HUES6 (cell line): ENCODE measurements at regions not wholly inside any gene's neighbourhood (a gene's known extent, or its start where the extent isn't known, plus 50 kb on each side); places are given as distances from the start of the nearest gene placed in this dataset.

ENCODE experiments used
- H3K27ac ChIP-seq: 2 replicates; pipeline ENCODE4 v1.7.0; 2013; ENCODE audit warnings: low read depth, mild to moderate bottlenecking, low read length, inconsistent platforms
- H3K27me3 ChIP-seq: 2 replicates; pipeline ENCODE4 v1.6.1; 2013; ENCODE audit warnings: low read length; ENCODE audit not compliant: control insufficient read depth, insufficient read depth
- H3K36me3 ChIP-seq: 2 replicates; pipeline ENCODE4 v1.6.1; 2013; ENCODE audit warnings: low read length; ENCODE audit not compliant: control insufficient read depth, insufficient read depth
- H3K4me1 ChIP-seq: 2 replicates; pipeline ENCODE4 v1.6.1; 2013; ENCODE audit warnings: low read length; ENCODE audit not compliant: control insufficient read depth, insufficient read depth
- H3K4me3 ChIP-seq: 2 replicates; pipeline ENCODE4 v1.5.1; 2013; ENCODE audit warnings: low read depth, low read length
- H3K9ac ChIP-seq: one replicate; pipeline ENCODE4 v1.6.1; 2013; ENCODE audit warnings: mild to moderate bottlenecking, low read length
- H3K9me3 ChIP-seq: 2 replicates; pipeline ENCODE4 v1.6.1; 2013; ENCODE audit warnings: low read depth, low read length; ENCODE audit not compliant: control insufficient read depth, insufficient read depth

- Histone ChIP-seq H3K4me1 (no peaks in the 10 kb centered on the region), H3K27me3 (no peaks in the 10 kb centered on the region), H3K27ac (no peak overlapping the region), H3K9me3 (peaks cover 3% of the 10 kb centered on the region; the same call in 1 of the 2 replicates), H3K9ac (no peak overlapping the region), H3K36me3 (no peaks in the 10 kb centered on the region), H3K4me3 (no peak overlapping the region)
Observed at GRCh38 chr2:228273159-228273558, 91.7 kb upstream of the SPHKAP start.

- Histone ChIP-seq H3K4me1 (no peaks in the 10 kb centered on the region), H3K27ac (no peak overlapping the region), H3K9ac (no peak overlapping the region), H3K9me3 (peaks cover 3% of the 10 kb centered on the region; the same call in 1 of the 2 replicates), H3K27me3 (no peaks in the 10 kb centered on the region), H3K36me3 (no peaks in the 10 kb centered on the region), H3K4me3 (no peak overlapping the region)
Observed at GRCh38 chr2:228269351-228269750, 87.9 kb upstream of the SPHKAP start.

GRCh38 chr2:228268756-228269155 lies 87.3 kb upstream of the SPHKAP start:
- no peaks in the 10 kb centered on the region for H3K36me3 ChIP-seq
- no peaks in the 10 kb centered on the region for H3K4me1 ChIP-seq
- no peaks in the 10 kb centered on the region for H3K27me3 ChIP-seq
- H3K9me3 ChIP-seq, result peaks cover 3% of the 10 kb centered on the region; the same call in 1 of the 2 replicates
- no peak overlapping the region for H3K27ac ChIP-seq
- no peak overlapping the region for H3K4me3 ChIP-seq
- no peak overlapping the region for H3K9ac ChIP-seq

GRCh38 chr2:228268301-228268700 lies 86.8 kb upstream of the SPHKAP start:
- Histone ChIP-seq H3K4me1 (no peaks in the 10 kb centered on the region), H3K9me3 (peaks cover 2% of the 10 kb centered on the region; the same call in 1 of the 2 replicates), H3K9ac (no peak overlapping the region), H3K36me3 (no peaks in the 10 kb centered on the region), H3K27ac (no peak overlapping the region), H3K27me3 (no peaks in the 10 kb centered on the region), H3K4me3 (no peak overlapping the region)

GRCh38 chr2:228263156-228263555 lies 81.7 kb upstream of the SPHKAP start:
- no peak overlapping the region for H3K27ac ChIP-seq
- H3K27me3 ChIP-seq, result no peaks in the 10 kb centered on the region
- H3K4me1 ChIP-seq, result no peaks in the 10 kb centered on the region
- H3K4me3 ChIP-seq, result no peak overlapping the region
- H3K36me3 ChIP-seq, result no peaks in the 10 kb centered on the region
- H3K9ac ChIP-seq, result no peak overlapping the region
- 0 out of 2 replicates have a peak, but pooled peaks cover 2% of the 10 kb centered on the region for H3K9me3 ChIP-seq

- Histone ChIP-seq H3K4me3 (no peak overlapping the region), H3K27me3 (no peaks in the 10 kb centered on the region), H3K4me1 (no peaks in the 10 kb centered on the region), H3K9me3 (0 out of 2 replicates have a peak, but pooled peaks cover 2% of the 10 kb centered on the region), H3K27ac (no peak overlapping the region), H3K36me3 (no peaks in the 10 kb centered on the region), H3K9ac (no peak overlapping the region)
Observed at GRCh38 chr2:228261546-228261945, 80.1 kb upstream of the SPHKAP start.

- Histone ChIP-seq H3K9ac (no peak overlapping the region), H3K27ac (no peak overlapping the region)
Observed at GRCh38 chr2:228257379-228257778, 75.9 kb upstream of the SPHKAP start.

GRCh38 chr2:228253752-228254151 lies 72.3 kb upstream of the SPHKAP start:
- Histone ChIP-seq H3K9ac (no peak overlapping the region), H3K36me3 (no peaks in the 10 kb centered on the region), H3K4me1 (no peaks in the 10 kb centered on the region), H3K27me3 (no peaks in the 10 kb centered on the region), H3K9me3 (no peaks in the 10 kb centered on the region), H3K27ac (no peak overlapping the region), H3K4me3 (no peak overlapping the region)

More at GRCh38 chr2:228257379-228257778, 75.9 kb upstream of the SPHKAP start:
- Histone ChIP-seq H3K9me3 (no peaks in the 10 kb centered on the region), H3K36me3 (no peaks in the 10 kb centered on the region), H3K4me3 (no peak overlapping the region), H3K27me3 (no peaks in the 10 kb centered on the region), H3K4me1 (no peaks in the 10 kb centered on the region)

GRCh38 chr2:228247335-228247734 lies 65.8 kb upstream of the SPHKAP start:
- Histone ChIP-seq H3K4me1 (no peaks in the 10 kb centered on the region), H3K9ac (no peak overlapping the region), H3K9me3 (no peaks in the 10 kb centered on the region), H3K36me3 (no peaks in the 10 kb centered on the region), H3K4me3 (no peak overlapping the region), H3K27ac (no peak overlapping the region), H3K27me3 (no peaks in the 10 kb centered on the region)

GRCh38 chr2:228245601-228246000 lies 64.1 kb upstream of the SPHKAP start:
- H3K9me3 ChIP-seq, result no peaks in the 10 kb centered on the region
- no peaks in the 10 kb centered on the region for H3K4me1 ChIP-seq
- H3K9ac ChIP-seq, result no peak overlapping the region
- H3K4me3 ChIP-seq, result no peak overlapping the region
- no peak overlapping the region for H3K27ac ChIP-seq
- no peaks in the 10 kb centered on the region for H3K27me3 ChIP-seq
- no peaks in the 10 kb centered on the region for H3K36me3 ChIP-seq

- no peaks in the 10 kb centered on the region for H3K36me3 ChIP-seq
- H3K27ac ChIP-seq, result no peak overlapping the region
- no peak overlapping the region for H3K4me3 ChIP-seq
- no peaks in the 10 kb centered on the region for H3K9me3 ChIP-seq
- no peak overlapping the region for H3K9ac ChIP-seq
- H3K4me1 ChIP-seq, result no peaks in the 10 kb centered on the region
- no peaks in the 10 kb centered on the region for H3K27me3 ChIP-seq
Observed at GRCh38 chr2:228242591-228242990, 61.1 kb upstream of the SPHKAP start.
